Activated naive CD4-positive, alpha-beta T cell treated with anti-CD3 and anti-CD28 coated beads, Interleukin-2, amount 50 U/mL, for 16 hours (primary cell): ENCODE measurements at regions not wholly inside any gene's neighbourhood (a gene's known extent, or its start where the extent isn't known, plus 50 kb on each side); places are given as distances from the start of the nearest gene placed in this dataset.
A peak's percentile ranks its signal among the peaks of the same experiment; 100 is the strongest.

Experiments used
- DNase-seq: peaks from one replicate; pipeline ENCODE4 v3.0.0-alpha.2; 2020

- no peak for DNase-seq
These were observed 293.5 kb downstream of the UACA start for GRCh38 chr15:70469651-70470555.

GRCh38 chr15:70469182-70469581 is 294.2 kb downstream of the UACA start:
- no peak for DNase-seq

- peak; percentile 55 for DNase-seq
These were observed 296.3 kb downstream of the UACA start for GRCh38 chr15:70466895-70467529.

GRCh38 chr15:70466305-70466704 is 297.1 kb downstream of the UACA start:
- no peak for DNase-seq

- no peak for DNase-seq
These were observed 297.5 kb downstream of the UACA start for GRCh38 chr15:70465812-70466211.

GRCh38 chr15:70463453-70463834 is 299.9 kb downstream of the UACA start:
- no peak for DNase-seq

- DNase-seq: no peak
These were observed 301.4 kb downstream of the UACA start for GRCh38 chr15:70461992-70462391.

- DNase-seq: no peak
These were observed 302.3 kb downstream of the UACA start for GRCh38 chr15:70461017-70461416.

GRCh38 chr15:70459312-70459711 is 304.0 kb downstream of the UACA start:
- DNase-seq: no peak

- DNase-seq: no peak
These were observed 309.6 kb downstream of the UACA start for GRCh38 chr15:70453766-70454165.

- no peak for DNase-seq
These were observed 310.1 kb downstream of the UACA start for GRCh38 chr15:70453238-70453637.

- DNase-seq: peak; percentile 56
These were observed 311.3 kb downstream of the UACA start for GRCh38 chr15:70451821-70452653.

- DNase-seq: no peak
These were observed 313.3 kb downstream of the UACA start for GRCh38 chr15:70450142-70450443.

- no peak for DNase-seq
These were observed 313.8 kb downstream of the UACA start for GRCh38 chr15:70449311-70450141.

GRCh38 chr15:70447928-70448698 is 315.2 kb downstream of the UACA start:
- DNase-seq: peak; percentile 46

GRCh38 chr15:70447521-70447920 is 315.8 kb downstream of the UACA start:
- no peak for DNase-seq

- no peak for DNase-seq
These were observed 316.3 kb downstream of the UACA start for GRCh38 chr15:70447081-70447480.

- DNase-seq: no peak
These were observed 319.7 kb downstream of the UACA start for GRCh38 chr15:70443486-70444273.

- no peak for DNase-seq
These were observed 320.6 kb downstream of the UACA start for GRCh38 chr15:70442616-70443321.

- no peak for DNase-seq
These were observed 321.1 kb downstream of the UACA start for GRCh38 chr15:70442211-70442610.
